ENCODE measurements at regions not wholly inside any gene's neighbourhood (a gene's known extent, or its start where the extent isn't known, plus 50 kb on each side); places are given as distances from the start of the nearest gene placed in this dataset.

- no peak overlapping the region for H3K27ac ChIP-seq (ENCODE audit: insufficient read depth, low read length)
- no peak overlapping the region for H2AFZ ChIP-seq (ENCODE audit: low read length)
- no peak overlapping the region for H3K4me2 ChIP-seq (ENCODE audit: extremely low read depth, insufficient read depth, low read length)
- no peaks in the 10 kb centered on the region for H3K36me3 ChIP-seq (ENCODE audit: control insufficient read depth, insufficient read depth, low read length)
- H3K79me2 ChIP-seq (ENCODE audit: control insufficient read depth, insufficient read depth, low read length): no peaks in the 10 kb centered on the region
- no peak for DNase-seq (ENCODE audit: low read depth in 2 of 2)
- TF ChIP-seq CTCF (conservative IDR thresholded peaks at IDR 0.05 in 1 of 2, IDR thresholded peaks at IDR 0.05 in 1 of 2; ENCODE audit: low read depth in 1 of 2, low read length in 2 of 2) (no peak), EZH2 (IDR thresholded peaks at IDR 0.05; ENCODE audit: low read length, missing control alignments) (no peak)
- H3K4me3 ChIP-seq (replicated peaks in 1 of 4; ENCODE audit: control extremely low read depth in 1 of 4, insufficient read depth in 1 of 4, low read depth in 3 of 4, low read length in 4 of 4): no peak overlapping the region
- H3K9me3 ChIP-seq (ENCODE audit: control insufficient read depth, insufficient read depth, low read depth, low read length): no peaks in the 10 kb centered on the region
- no peaks in the 10 kb centered on the region for H3K27me3 ChIP-seq (ENCODE audit: control insufficient read depth, insufficient read depth, low read length)
- no peaks in the 10 kb centered on the region for H4K20me1 ChIP-seq (ENCODE audit: control insufficient read depth, extremely low read depth, insufficient read depth, low read length)
- H3K4me1 ChIP-seq (ENCODE audit: control insufficient read depth, extremely low read depth, insufficient read depth, low read length): no peaks in the 10 kb centered on the region
- H3K9ac ChIP-seq (ENCODE audit: insufficient read depth, low read length): no peak overlapping the region
Measured at GRCh38 chr3:88628901-88629300, 478.5 kb upstream of the EPHA3 start.

GRCh38 chr3:88632226-88632625, 475.2 kb upstream of the EPHA3 start:
- Histone ChIP-seq H3K79me2 (ENCODE audit: control insufficient read depth, insufficient read depth, low read length) (no peaks in the 10 kb centered on the region), H3K9me3 (ENCODE audit: control insufficient read depth, insufficient read depth, low read depth, low read length) (no peaks in the 10 kb centered on the region), H2AFZ (ENCODE audit: low read length) (no peak overlapping the region), H3K36me3 (ENCODE audit: control insufficient read depth, insufficient read depth, low read length) (no peaks in the 10 kb centered on the region), H3K9ac (ENCODE audit: insufficient read depth, low read length) (no peak overlapping the region), H3K4me2 (ENCODE audit: extremely low read depth, insufficient read depth, low read length) (no peak overlapping the region), H4K20me1 (ENCODE audit: control insufficient read depth, extremely low read depth, insufficient read depth, low read length) (no peaks in the 10 kb centered on the region), H3K4me3 (replicated peaks in 1 of 4; ENCODE audit: control extremely low read depth in 1 of 4, insufficient read depth in 1 of 4, low read depth in 3 of 4, low read length in 4 of 4) (no peak overlapping the region), H3K27me3 (ENCODE audit: control insufficient read depth, insufficient read depth, low read length) (no peaks in the 10 kb centered on the region), H3K27ac (ENCODE audit: insufficient read depth, low read length) (no peak overlapping the region), H3K4me1 (ENCODE audit: control insufficient read depth, extremely low read depth, insufficient read depth, low read length) (no peaks in the 10 kb centered on the region)
- no peak for DNase-seq (ENCODE audit: low read depth in 2 of 2)
- TF ChIP-seq CTCF (conservative IDR thresholded peaks at IDR 0.05 in 1 of 2, IDR thresholded peaks at IDR 0.05 in 1 of 2; ENCODE audit: low read depth in 1 of 2, low read length in 2 of 2) (no peak), EZH2 (IDR thresholded peaks at IDR 0.05; ENCODE audit: low read length, missing control alignments) (no peak)

GRCh38 chr3:88640581-88640980, 466.8 kb upstream of the EPHA3 start:
- H3K36me3 ChIP-seq (ENCODE audit: control insufficient read depth, insufficient read depth, low read length): no peaks in the 10 kb centered on the region
- H3K9me3 ChIP-seq (ENCODE audit: control insufficient read depth, insufficient read depth, low read depth, low read length): no peaks in the 10 kb centered on the region
- no peak overlapping the region for H3K27ac ChIP-seq (ENCODE audit: insufficient read depth, low read length)
- no peaks in the 10 kb centered on the region for H3K79me2 ChIP-seq (ENCODE audit: control insufficient read depth, insufficient read depth, low read length)
- H3K4me1 ChIP-seq (ENCODE audit: control insufficient read depth, extremely low read depth, insufficient read depth, low read length): no peaks in the 10 kb centered on the region
- DNase-seq (ENCODE audit: low read depth in 2 of 2): peak in 1 of 2 donors; percentile 21
- no peak overlapping the region for H2AFZ ChIP-seq (ENCODE audit: low read length)
- TF ChIP-seq EZH2 (IDR thresholded peaks at IDR 0.05; ENCODE audit: low read length, missing control alignments) (no peak), CTCF (conservative IDR thresholded peaks at IDR 0.05 in 1 of 2, IDR thresholded peaks at IDR 0.05 in 1 of 2; ENCODE audit: low read depth in 1 of 2, low read length in 2 of 2) (no peak)
- H4K20me1 ChIP-seq (ENCODE audit: control insufficient read depth, extremely low read depth, insufficient read depth, low read length): no peaks in the 10 kb centered on the region
- no peak overlapping the region for H3K9ac ChIP-seq (ENCODE audit: insufficient read depth, low read length)
- H3K4me2 ChIP-seq (ENCODE audit: extremely low read depth, insufficient read depth, low read length): no peak overlapping the region
- H3K27me3 ChIP-seq (ENCODE audit: control insufficient read depth, insufficient read depth, low read length): no peaks in the 10 kb centered on the region
- H3K4me3 ChIP-seq (replicated peaks in 1 of 4; ENCODE audit: control extremely low read depth in 1 of 4, insufficient read depth in 1 of 4, low read depth in 3 of 4, low read length in 4 of 4): no peak overlapping the region
